K562 (cell line): ENCODE measurements at regions not wholly inside any gene's neighbourhood (a gene's known extent, or its start where the extent isn't known, plus 50 kb on each side); places are given as distances from the start of the nearest gene placed in this dataset.

Experiments used
- ATF4 ChIP-seq: fragments of 450-650 bp; formaldehyde crosslinking; IDR thresholded peaks from 2 replicates; pipeline ENCODE4 v1.4.0; 2022; ENCODE audit warnings: mild to moderate bottlenecking, moderate library complexity
- CTCF ChIP-seq, 3 experiments: IDR thresholded peaks in 2 of 3; conservative IDR thresholded peaks in 1 of 3; 2 replicates each; pipeline ENCODE4 v1.5.1; 2011 to 2012; ENCODE audit warnings: low read length in 3 of 3, mild to moderate bottlenecking in 3 of 3, control low read depth in 2 of 3, improper control_type of control experiment in 1 of 3, inconsistent platforms in 1 of 3, low read depth in 1 of 3, mixed read lengths in 1 of 3, moderate library complexity in 1 of 3; ENCODE audit not compliant: insufficient read depth in 2 of 3
- E2F8 ChIP-seq: fragments of 450-650 bp; IDR thresholded peaks from 2 replicates; pipeline ENCODE4 v1.7.1; 2018; ENCODE audit warnings: mild to moderate bottlenecking, low read depth; ENCODE audit not compliant: partially characterized antibody
- HINFP ChIP-seq: fragments of 450-650 bp; conservative IDR thresholded peaks from 2 replicates; pipeline ENCODE4 v1.6.1; 2016; ENCODE audit warnings: missing genetic modification characterization, low read depth, mild to moderate bottlenecking, control low read depth, missing compliant biosample characterization
- IRF2 ChIP-seq: sonication (generic); formaldehyde crosslinking; IDR thresholded peaks from 2 replicates; pipeline ENCODE4 v1.8.1; 2022; ENCODE audit warnings: mild to moderate bottlenecking, missing genetic modification reagents
- LARP7 ChIP-seq: fragments of 450-650 bp; IDR thresholded peaks from 2 replicates; pipeline ENCODE4 v1.6.1; 2016
- RB1 ChIP-seq: fragments of 450-650 bp; IDR thresholded peaks from 2 replicates; pipeline ENCODE4 v1.6.1; 2017; ENCODE audit warnings: low read depth, mild to moderate bottlenecking
- SIN3A ChIP-seq, 2 experiments: fragments of 150-350 bp in 1 of 2; IDR thresholded peaks; 2 replicates each; pipeline ENCODE4 v1.6.1; 2011 to 2016; ENCODE audit warnings: borderline replicate concordance in 2 of 2, low read depth in 2 of 2, low read length in 2 of 2, mild to moderate bottlenecking in 2 of 2, moderate library complexity in 2 of 2; ENCODE audit not compliant: control insufficient read depth in 1 of 2
- THRB ChIP-seq: fragments of 450-650 bp; formaldehyde crosslinking; conservative IDR thresholded peaks from 2 replicates; pipeline ENCODE4 v1.4.0; 2022; ENCODE audit warnings: mild to moderate bottlenecking, missing genetic modification characterization
- ZFP36 ChIP-seq: fragments of 150-350 bp; IDR thresholded peaks from 2 replicates; pipeline ENCODE4 v1.6.1; 2018; ENCODE audit warnings: low read length, low read depth; ENCODE audit not compliant: partially characterized antibody

- TF ChIP-seq ZFP36 = no peak
- peak in 2 of 3 experiments; percentile 15 to 28; a peak in 1 of 6 replicates for TF ChIP-seq CTCF (IDR thresholded peaks at IDR 0.05 in 2 of 3, conservative IDR thresholded peaks at IDR 0.05 in 1 of 3; ENCODE audit: insufficient read depth in 2 of 3, low read depth in 1 of 3, low read length in 3 of 3)
- no peak for TF ChIP-seq IRF2 (CRISPR knock-in tag)
- TF ChIP-seq RB1 = no peak
- TF ChIP-seq HINFP (tag) = no peak
- no peak for TF ChIP-seq SIN3A (IDR thresholded peaks at IDR 0.05; ENCODE audit: borderline replicate concordance in 2 of 2, control insufficient read depth in 1 of 2, low read depth in 2 of 2, low read length in 2 of 2)
- TF ChIP-seq LARP7 = no peak
- TF ChIP-seq E2F8 = no peak
- TF ChIP-seq ATF4 = no peak
- TF ChIP-seq THRB (CRISPR knock-in tag) = no peak
These were observed 134.7 kb downstream of the RBFOX3 start for GRCh38 chr17:79476074-79476652.
